Pancreas (tissue), 10 donors: ENCODE measurements at regions not wholly inside any gene's neighbourhood (a gene's known extent, or its start where the extent isn't known, plus 50 kb on each side); places are given as distances from the start of the nearest gene placed in this dataset.

Source experiments
- ATAC-seq, 4 donors: fragments of 200-7000 bp; cut with Tn5 transposase; one replicate each; pipeline versions ENCODE4 v1.8.0 to v1.9.1; 2020; ENCODE audit warnings: mild to moderate bottlenecking in 4 of 4, moderate library complexity in 4 of 4
- DNase-seq, 6 donors: peaks; one replicate each; pipeline ENCODE4 v3.0.0-alpha.2; 2020
- FAIRE-seq: peaks from 2 replicates; lab custom pipeline; 2012; peaks lifted over from hg19 to GRCh38; lab: Jason Lieb, UNC
- H3K27ac ChIP-seq, 4 donors: fragments of 200-600 bp; sonication (generic); 1 replicate in 3 of 4; 2 replicates in 1 of 4; pipeline versions ENCODE4 v1.5.0 to v1.8.0; 2020
- H3K27me3 ChIP-seq, 4 donors: fragments of 200-600 bp; one replicate each; pipeline ENCODE4 v1.8.0; 2021
- H3K36me3 ChIP-seq, 3 donors: fragments of 200-600 bp; sonication (generic) in 1 of 3; one replicate each; pipeline versions ENCODE4 v1.5.0 to v1.8.0; 2020 to 2021
- H3K4me1 ChIP-seq, 3 donors: fragments of 200-600 bp; one replicate each; pipeline ENCODE4 v1.8.0; 2021
- H3K4me3 ChIP-seq, 4 donors: fragments of 200-600 bp; sonication (generic) in 2 of 4; one replicate each; pipeline versions ENCODE4 v1.5.0 to v1.8.0; 2020 to 2021
- H3K9me3 ChIP-seq, 4 donors: fragments of 200-600 bp; one replicate each; pipeline ENCODE4 v1.8.0; 2021
- WGBS, 2 donors: extraction: QIAGEN DNeasy Blood & Tissue Kit; methylation state at CpG; one replicate each; pipeline ENCODE4 v1.1.7; 2013; 5-methylcytosine and 5-hydroxymethylcytosine counted together
- intact Hi-C, 3 donors: fragments of 100-400 bp; cut with DNase I; formaldehyde crosslinking; loops; one replicate each; pipeline versions ENCODE4 v1.11.1 to v1.14.2; 2022
- TF ChIP-seq, protein P1 (sequence below), 4 donors: fragments of 200-600 bp; sonication (generic) in 3 of 4; IDR thresholded peaks; one replicate each; pipeline versions ENCODE4 v1.5.0 to v1.8.0; 2021; ENCODE audit warnings: antibody characterized with exemption in 4 of 4
- donor health status: healthy with polysubstance abuse.
- donor health status: DM: no; HTN: no; CAD: no; lungs with moderate emphysema.
- donor health status: DM: no; HTN: no; CAD: no.
- donor health status: control.
- donor health status: control.
- donor health status: Bipolar disorder and iron deficiency.
- donor health status: DM: yes; HTN: yes; CAD: no.
- donor health status: DM: no; HTN: no; CAD: no.
- donor health status: DM: no; HTN: no; CAD: no.
- donor health status: DM: yes; HTN: yes; CAD: no.

DNA sequence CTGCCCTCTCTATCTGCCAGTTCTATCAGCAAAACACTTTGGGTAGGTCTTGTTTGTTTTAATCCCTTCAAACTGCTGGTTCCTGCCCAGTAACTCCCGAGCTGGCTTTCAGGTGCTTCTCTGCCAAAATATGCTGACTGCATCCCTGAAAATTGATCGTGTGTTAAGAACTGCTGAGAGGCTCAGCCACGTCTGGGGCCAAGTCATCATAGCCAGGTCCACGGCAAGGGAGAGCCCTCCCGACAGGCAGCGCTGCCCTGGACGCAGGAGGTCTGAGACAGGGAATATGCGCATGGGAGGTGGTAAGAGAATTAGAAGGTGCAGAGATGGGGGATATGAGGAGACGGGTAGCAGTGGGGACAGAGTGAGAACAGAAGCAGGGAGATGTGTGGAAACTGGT, 179.7 kb upstream of the TOPAZ1 start:
- Histone ChIP-seq H3K9me3 (no peaks in the 10 kb centered on the region), H3K36me3 (no peaks in the 10 kb centered on the region), H3K4me1 (no peaks in the 10 kb centered on the region), H3K27me3 (no peaks in the 10 kb centered on the region), H3K4me3 (no peak overlapping the region), H3K27ac (no peak overlapping the region)
- TF ChIP-seq, protein P1, sequence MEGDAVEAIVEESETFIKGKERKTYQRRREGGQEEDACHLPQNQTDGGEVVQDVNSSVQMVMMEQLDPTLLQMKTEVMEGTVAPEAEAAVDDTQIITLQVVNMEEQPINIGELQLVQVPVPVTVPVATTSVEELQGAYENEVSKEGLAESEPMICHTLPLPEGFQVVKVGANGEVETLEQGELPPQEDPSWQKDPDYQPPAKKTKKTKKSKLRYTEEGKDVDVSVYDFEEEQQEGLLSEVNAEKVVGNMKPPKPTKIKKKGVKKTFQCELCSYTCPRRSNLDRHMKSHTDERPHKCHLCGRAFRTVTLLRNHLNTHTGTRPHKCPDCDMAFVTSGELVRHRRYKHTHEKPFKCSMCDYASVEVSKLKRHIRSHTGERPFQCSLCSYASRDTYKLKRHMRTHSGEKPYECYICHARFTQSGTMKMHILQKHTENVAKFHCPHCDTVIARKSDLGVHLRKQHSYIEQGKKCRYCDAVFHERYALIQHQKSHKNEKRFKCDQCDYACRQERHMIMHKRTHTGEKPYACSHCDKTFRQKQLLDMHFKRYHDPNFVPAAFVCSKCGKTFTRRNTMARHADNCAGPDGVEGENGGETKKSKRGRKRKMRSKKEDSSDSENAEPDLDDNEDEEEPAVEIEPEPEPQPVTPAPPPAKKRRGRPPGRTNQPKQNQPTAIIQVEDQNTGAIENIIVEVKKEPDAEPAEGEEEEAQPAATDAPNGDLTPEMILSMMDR (IDR thresholded peaks at IDR 0.05), result no peak
- no peak for DNase-seq
- 31 to 39% methylated on average over 9 of the region's 9 CpGs for WGBS, 2 donors
- peak in 1 of 4 donors; percentile 10 for ATAC-seq
- no peak for FAIRE-seq
- intact Hi-C loops, result no loop called here

DNA sequence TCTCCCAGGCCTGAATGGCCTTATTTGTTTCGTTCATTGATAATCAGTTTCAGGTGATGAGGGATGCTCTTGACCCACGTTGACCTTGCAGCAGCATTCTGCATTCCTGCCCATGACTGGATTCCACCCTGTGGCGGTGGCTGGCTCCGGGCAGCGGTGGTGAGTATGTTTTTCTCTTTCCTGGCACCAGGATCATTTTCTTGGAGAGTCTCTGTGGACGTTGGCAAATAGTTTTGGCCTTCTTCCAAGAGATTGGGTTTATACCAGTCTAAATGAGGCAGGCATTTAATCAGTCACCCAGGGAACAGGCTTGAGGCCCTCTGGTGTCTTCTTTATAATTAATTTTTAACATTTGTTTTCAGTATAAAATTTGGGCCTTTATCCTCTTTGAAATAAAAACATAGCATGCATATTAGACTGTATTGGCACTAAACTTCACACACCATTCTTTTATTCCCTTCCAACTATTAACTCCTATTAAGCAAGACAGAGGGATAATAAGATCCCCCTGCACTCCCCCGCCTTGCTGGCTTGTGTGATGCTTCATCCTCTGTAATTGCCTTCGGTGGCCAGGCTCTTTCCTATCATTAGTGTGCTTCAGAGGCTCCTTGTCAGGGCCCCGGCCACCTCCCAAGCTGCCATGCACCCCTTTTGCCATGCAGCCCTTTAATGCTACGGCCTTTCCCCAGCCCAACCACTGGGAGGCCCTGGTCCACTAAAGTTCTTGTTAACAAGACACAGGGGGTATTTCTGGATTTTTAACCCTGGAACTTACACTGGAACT, 176.2 kb upstream of the TOPAZ1 start:
- FAIRE-seq (no peak), ATAC-seq (peak; percentile 93 to 97 (median 94)), DNase-seq (peak in 4 of 6 donors; percentile 38 to 64 (median 52))
- Histone ChIP-seq H3K27me3 (no peaks in the 10 kb centered on the region), H3K36me3 (no peaks in the 10 kb centered on the region), H3K4me1 (no peaks in the 10 kb centered on the region), H3K4me3 (no peak overlapping the region), H3K27ac (no peak overlapping the region), H3K9me3 (no peaks in the 10 kb centered on the region)
- intact Hi-C loops, result no loop called here
- TF ChIP-seq, protein P1 (IDR thresholded peaks at IDR 0.05), result no peak
- WGBS, 2 donors, result 34 to 35% methylated on average over 10 of the region's 10 CpGs

DNA sequence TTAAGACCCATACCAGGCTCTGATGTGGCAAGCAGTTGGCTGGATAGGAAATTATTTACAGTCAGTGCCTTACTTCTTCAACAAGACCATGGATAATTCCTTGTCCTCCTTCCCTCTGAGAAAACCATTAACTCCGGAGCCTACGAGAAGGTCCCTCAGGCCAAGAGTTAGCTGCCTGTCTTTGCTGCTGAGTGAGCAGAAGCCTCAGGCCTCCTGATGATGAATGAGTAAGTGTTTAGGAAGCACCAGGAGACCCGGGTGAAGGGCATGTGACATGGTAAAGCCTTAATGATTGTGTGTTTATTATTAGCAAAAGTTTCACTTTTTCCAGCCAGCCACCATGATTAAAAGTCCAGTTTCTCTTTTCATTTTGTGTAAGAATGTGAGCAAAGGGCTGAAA, 174.9 kb upstream of the TOPAZ1 start:
- no peak overlapping the region for H3K4me3 ChIP-seq
- no peaks in the 10 kb centered on the region for H3K4me1 ChIP-seq
- DNase-seq (no peak), FAIRE-seq (no peak), ATAC-seq (no peak)
- TF ChIP-seq, protein P1 (IDR thresholded peaks at IDR 0.05), result no peak
- 81 to 87% methylated on average over 3 of the region's 3 CpGs for WGBS, 2 donors
- intact Hi-C loops, result no loop called here
- H3K27ac ChIP-seq, result no peak overlapping the region
- H3K36me3 ChIP-seq, result no peaks in the 10 kb centered on the region
- H3K9me3 ChIP-seq, result no peaks in the 10 kb centered on the region
- H3K27me3 ChIP-seq, result no peaks in the 10 kb centered on the region

DNA sequence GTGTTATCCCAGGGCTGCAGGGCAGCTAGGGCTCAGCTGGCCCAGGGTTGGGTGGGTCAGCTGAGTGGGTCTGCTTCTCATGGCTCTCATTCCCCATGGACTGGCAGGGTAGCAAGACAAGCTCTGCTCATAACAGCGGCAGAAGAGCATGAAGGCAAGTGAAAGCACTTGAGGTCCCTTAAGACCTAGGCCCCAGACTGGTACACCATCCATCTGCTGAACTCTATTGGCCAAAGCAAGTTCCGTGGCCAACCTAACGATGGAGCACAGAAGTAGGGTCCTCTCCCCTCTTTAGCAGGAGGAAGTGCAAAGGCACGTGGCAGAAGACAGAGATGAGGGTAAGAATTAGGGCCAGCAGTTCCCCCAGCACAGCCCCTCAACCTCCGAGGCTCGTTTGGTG, 174.3 kb upstream of the TOPAZ1 start:
- Histone ChIP-seq H3K27me3 (no peaks in the 10 kb centered on the region), H3K27ac (no peak overlapping the region), H3K4me1 (no peaks in the 10 kb centered on the region), H3K36me3 (no peaks in the 10 kb centered on the region), H3K9me3 (no peaks in the 10 kb centered on the region), H3K4me3 (no peak overlapping the region)
- DNase-seq, result no peak
- intact Hi-C loops, result no loop called here
- no peak for FAIRE-seq
- TF ChIP-seq, protein P1 (IDR thresholded peaks at IDR 0.05), result no peak
- WGBS, 2 donors, result 85 to 87% methylated on average over 6 of the region's 6 CpGs
- no peak for ATAC-seq

DNA sequence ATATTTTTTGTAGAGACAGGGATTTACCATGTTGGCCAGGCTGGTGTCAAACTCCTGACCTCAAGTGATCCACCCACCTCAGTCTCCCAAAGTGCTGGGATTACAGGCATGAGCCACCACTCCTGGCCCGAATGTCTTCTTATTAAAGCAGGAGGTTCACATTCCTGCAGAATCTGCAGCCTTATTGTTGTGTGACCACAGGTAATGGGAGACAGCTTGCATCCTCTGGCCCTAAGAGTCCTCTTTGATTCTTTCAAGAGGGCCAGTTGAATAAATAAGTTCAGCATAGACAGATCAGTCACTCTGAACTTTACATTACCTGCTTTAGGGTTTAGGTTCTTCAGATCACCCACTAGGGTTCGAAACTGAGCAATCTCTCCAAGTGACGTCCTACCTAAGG, 172.9 kb upstream of the TOPAZ1 start:
- no peaks in the 10 kb centered on the region for H3K9me3 ChIP-seq
- H3K27me3 ChIP-seq, result no peaks in the 10 kb centered on the region
- H3K4me3 ChIP-seq, result no peak overlapping the region
- intact Hi-C loops, result no loop called here
- 86 to 91% methylated on average over 3 of the region's 3 CpGs for WGBS, 2 donors
- no peaks in the 10 kb centered on the region for H3K4me1 ChIP-seq
- DNase-seq (no peak), ATAC-seq (no peak), FAIRE-seq (no peak)
- TF ChIP-seq, protein P1 (IDR thresholded peaks at IDR 0.05), result no peak
- no peaks in the 10 kb centered on the region for H3K36me3 ChIP-seq
- no peak overlapping the region for H3K27ac ChIP-seq
